Psoas muscle (tissue), 7 donors: ENCODE measurements at regions not wholly inside any gene's neighbourhood (a gene's known extent, or its start where the extent isn't known, plus 50 kb on each side); places are given as distances from the start of the nearest gene placed in this dataset.

Experiments
- ATAC-seq, 4 donors: fragments of 200-7000 bp; cut with Tn5 transposase; one replicate each; pipeline ENCODE4 v1.9.1; 2020; ENCODE audit warnings: moderate library complexity in 3 of 4, mild to moderate bottlenecking in 2 of 4
- DNase-seq, 2 donors: peaks; one replicate each; pipeline ENCODE4 v3.0.0-alpha.2; 2020
- H3K27ac ChIP-seq: fragments of 200-600 bp; one replicate; pipeline ENCODE4 v1.8.0; 2022
- H3K27me3 ChIP-seq, 3 donors: fragments of 200-600 bp in 1 of 3; one replicate each; pipeline versions ENCODE4 v1.6.1 to v1.8.0; 2013 to 2022; ENCODE audit warnings: low read length in 2 of 3, mild to moderate bottlenecking in 2 of 3, moderate library complexity in 1 of 3; ENCODE audit not compliant: insufficient read depth in 3 of 3
- H3K36me3 ChIP-seq, 2 donors: fragments of 200-600 bp in 1 of 2; one replicate each; pipeline versions ENCODE4 v1.6.1 to v1.8.0; 2013 to 2022; ENCODE audit warnings: low read depth in 1 of 2, mild to moderate bottlenecking in 1 of 2, moderate library complexity in 1 of 2; ENCODE audit not compliant: insufficient read depth in 1 of 2
- H3K4me1 ChIP-seq: fragments of 200-600 bp; one replicate; pipeline ENCODE4 v1.8.0; 2022
- H3K4me3 ChIP-seq: fragments of 200-600 bp; one replicate; pipeline ENCODE4 v1.8.0; 2022; ENCODE audit warnings: mild to moderate bottlenecking
- H3K9me3 ChIP-seq: fragments of 200-600 bp; one replicate; pipeline ENCODE4 v1.8.0; 2022
- WGBS, 3 donors: extraction: QIAGEN DNeasy Blood & Tissue Kit; methylation state at CpG; one replicate each; pipeline versions ENCODE4 v1.1.6 to v1.1.7; 2013; 5-methylcytosine and 5-hydroxymethylcytosine counted together
- intact Hi-C, 2 donors: fragments of 100-400 bp; cut with DNase I; formaldehyde crosslinking; loops; one replicate each; pipeline versions ENCODE4 v1.11.0 to v1.14.2; 2022
- TF ChIP-seq, protein P1 (sequence below): fragments of 200-600 bp; IDR thresholded peaks from one replicate; pipeline ENCODE4 v1.8.0; 2022; ENCODE audit warnings: antibody characterized with exemption
- donor health status: healthy with polysubstance abuse.
- donor health status: DM: no; HTN: no; CAD: no; lungs with moderate emphysema.
- donor health status: Bipolar disorder and iron deficiency.
- donor health status: healthy.
- donor health status: DM: yes; HTN: yes; CAD: no.
- donor health status: DM: no; HTN: no; CAD: no.
- donor health status: DM: yes; HTN: yes; CAD: no.

DNA sequence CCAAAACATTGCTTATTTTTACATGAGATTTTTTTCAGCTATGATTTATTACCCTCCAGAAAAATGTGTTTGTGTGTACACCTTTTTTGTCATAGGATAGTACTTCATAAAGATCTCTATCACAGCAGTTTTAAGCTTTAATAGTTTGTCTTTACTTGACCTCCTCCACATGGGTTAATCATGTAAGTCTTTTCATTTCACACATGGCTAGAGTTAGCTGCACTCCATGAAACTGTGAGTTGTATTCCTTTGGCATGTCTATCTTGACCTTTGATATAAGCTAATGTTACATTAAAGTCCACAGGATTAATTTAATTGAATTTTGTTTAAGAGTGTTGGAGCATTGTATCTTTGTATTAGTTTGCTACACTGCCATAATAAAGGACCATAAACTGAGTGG is 217.1 kb downstream of the OTOL1 start:
- no peak for ATAC-seq

DNA sequence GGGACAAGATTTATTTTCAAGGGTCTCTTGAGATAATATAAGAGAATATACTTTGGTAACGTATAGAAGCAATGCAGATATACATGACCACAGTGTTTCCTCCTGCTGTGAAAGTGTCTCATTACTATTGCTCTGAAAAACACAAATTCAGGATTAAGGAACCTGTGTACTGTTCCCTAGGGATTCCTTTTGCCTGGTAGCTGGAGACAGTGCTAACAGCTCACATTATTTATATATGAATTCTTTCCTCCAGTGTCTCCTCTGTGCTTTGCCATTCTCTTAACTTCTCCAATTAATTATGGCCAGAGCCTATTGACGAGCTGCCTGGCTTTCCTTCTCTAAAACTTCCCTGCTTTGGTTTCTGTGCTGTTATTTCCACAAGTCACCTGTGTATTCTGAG is 235.4 kb downstream of the OTOL1 start:
- Histone ChIP-seq H3K4me3 (no peak overlapping the region), H3K27ac (no peak overlapping the region), H3K36me3 (no peaks in the 10 kb centered on the region), H3K9me3 (no peaks in the 10 kb centered on the region), H3K27me3 (no peaks in the 10 kb centered on the region), H3K4me1 (no peaks in the 10 kb centered on the region)
- intact Hi-C loops: no loop called here
- ATAC-seq (no peak), DNase-seq (no peak)
- WGBS, 3 donors: 79 to 87% (median 81%) methylated on average over 2 of the region's 2 CpGs
- TF ChIP-seq, protein P1, sequence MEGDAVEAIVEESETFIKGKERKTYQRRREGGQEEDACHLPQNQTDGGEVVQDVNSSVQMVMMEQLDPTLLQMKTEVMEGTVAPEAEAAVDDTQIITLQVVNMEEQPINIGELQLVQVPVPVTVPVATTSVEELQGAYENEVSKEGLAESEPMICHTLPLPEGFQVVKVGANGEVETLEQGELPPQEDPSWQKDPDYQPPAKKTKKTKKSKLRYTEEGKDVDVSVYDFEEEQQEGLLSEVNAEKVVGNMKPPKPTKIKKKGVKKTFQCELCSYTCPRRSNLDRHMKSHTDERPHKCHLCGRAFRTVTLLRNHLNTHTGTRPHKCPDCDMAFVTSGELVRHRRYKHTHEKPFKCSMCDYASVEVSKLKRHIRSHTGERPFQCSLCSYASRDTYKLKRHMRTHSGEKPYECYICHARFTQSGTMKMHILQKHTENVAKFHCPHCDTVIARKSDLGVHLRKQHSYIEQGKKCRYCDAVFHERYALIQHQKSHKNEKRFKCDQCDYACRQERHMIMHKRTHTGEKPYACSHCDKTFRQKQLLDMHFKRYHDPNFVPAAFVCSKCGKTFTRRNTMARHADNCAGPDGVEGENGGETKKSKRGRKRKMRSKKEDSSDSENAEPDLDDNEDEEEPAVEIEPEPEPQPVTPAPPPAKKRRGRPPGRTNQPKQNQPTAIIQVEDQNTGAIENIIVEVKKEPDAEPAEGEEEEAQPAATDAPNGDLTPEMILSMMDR: no peak

More for the DNA sequence above, 217.1 kb downstream of the OTOL1 start:
- Histone ChIP-seq H3K9me3 (no peaks in the 10 kb centered on the region), H3K36me3 (no peaks in the 10 kb centered on the region), H3K27ac (no peak overlapping the region), H3K27me3 (no peaks in the 10 kb centered on the region), H3K4me3 (no peak overlapping the region), H3K4me1 (no peaks in the 10 kb centered on the region)
- intact Hi-C loops: no loop called here
- DNase-seq: no peak
- TF ChIP-seq, protein P1: no peak

DNA sequence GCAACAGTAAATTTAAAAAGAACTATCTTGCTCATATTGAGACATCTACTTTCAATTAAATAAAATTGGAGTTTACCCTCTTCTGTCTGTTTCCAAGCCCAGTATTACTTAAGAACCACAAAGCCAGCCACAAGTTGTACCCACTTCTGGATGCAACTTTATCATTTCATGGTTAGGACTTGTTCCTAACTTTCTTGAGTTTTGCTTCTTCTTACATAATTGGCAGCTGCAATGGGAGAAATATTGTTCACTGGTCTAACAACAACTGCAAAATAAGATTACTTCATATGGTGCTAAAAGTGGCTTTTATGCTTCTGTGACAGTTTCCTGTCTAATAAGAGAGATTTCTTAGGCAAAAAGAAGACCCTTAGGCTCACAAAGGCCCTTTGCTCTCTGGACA is 240.6 kb downstream of the OTOL1 start:
- H3K4me1 ChIP-seq: no peaks in the 10 kb centered on the region
- TF ChIP-seq, protein P1: no peak
- ATAC-seq (no peak), DNase-seq (no peak)
- H3K27me3 ChIP-seq: no peaks in the 10 kb centered on the region
- no peak overlapping the region for H3K4me3 ChIP-seq
- intact Hi-C loops: no loop called here
- no peaks in the 10 kb centered on the region for H3K36me3 ChIP-seq
- no peak overlapping the region for H3K27ac ChIP-seq
- no peaks in the 10 kb centered on the region for H3K9me3 ChIP-seq

DNA sequence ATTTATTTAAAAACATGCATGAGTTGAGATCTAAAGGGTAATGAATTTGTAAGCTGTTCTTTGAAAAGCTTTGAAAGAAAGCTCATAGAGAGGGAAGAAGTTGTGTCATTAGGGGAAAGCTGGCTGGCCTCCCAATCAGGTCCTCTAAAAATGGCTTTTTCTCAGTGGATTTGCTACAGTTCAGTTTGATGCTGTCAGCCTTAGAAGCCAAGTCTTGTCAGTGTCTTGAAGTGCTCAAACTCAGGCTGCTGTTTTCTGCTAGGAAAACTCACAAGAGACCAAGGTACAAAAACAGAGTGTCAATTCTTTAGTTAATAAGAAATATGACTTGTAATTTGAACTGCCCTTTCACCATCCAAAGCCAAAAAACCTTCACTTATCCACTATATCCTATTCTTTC is 243.8 kb downstream of the OTOL1 start:
- Histone ChIP-seq H3K4me1 (no peaks in the 10 kb centered on the region), H3K27me3 (no peaks in the 10 kb centered on the region), H3K27ac (no peak overlapping the region), H3K4me3 (no peak overlapping the region), H3K36me3 (no peaks in the 10 kb centered on the region), H3K9me3 (no peaks in the 10 kb centered on the region)
- intact Hi-C loops: no loop called here
- no peak for DNase-seq
- no peak for ATAC-seq
- TF ChIP-seq, protein P1: no peak

DNA sequence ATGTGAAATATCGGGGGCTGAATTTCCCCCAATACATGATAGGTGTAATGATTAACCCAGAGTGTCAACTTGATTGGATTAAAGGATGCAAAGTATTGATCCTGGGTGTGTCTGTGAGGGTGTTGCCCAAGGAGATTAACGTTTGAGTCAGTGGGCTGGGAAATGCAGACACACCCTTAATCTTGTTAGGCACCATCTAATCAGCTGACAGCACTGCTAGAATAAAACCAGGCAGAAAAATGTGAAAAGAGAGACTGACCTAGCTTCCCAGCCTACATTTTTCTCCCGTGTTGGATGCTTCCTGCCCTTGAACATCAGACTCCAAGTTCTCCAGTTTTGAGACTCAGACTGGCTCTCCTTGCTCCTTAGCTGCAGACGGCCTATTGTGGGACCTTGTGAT is 247.8 kb downstream of the OTOL1 start:
- Histone ChIP-seq H3K27me3 (no peaks in the 10 kb centered on the region), H3K36me3 (no peaks in the 10 kb centered on the region), H3K27ac (no peak overlapping the region), H3K4me1 (no peaks in the 10 kb centered on the region), H3K9me3 (no peaks in the 10 kb centered on the region), H3K4me3 (no peak overlapping the region)
- intact Hi-C loops: no loop called here
- WGBS, 3 donors: 71 to 86% (median 80%) methylated on average over 4 of the region's 4 CpGs
- DNase-seq (no peak), ATAC-seq (no peak)
- TF ChIP-seq, protein P1: no peak
